SK-N-SH treated with all-trans-retinoic acid at 6 μM for 48 hours (cell line): ENCODE measurements at regions not wholly inside any gene's neighbourhood (a gene's known extent, or its start where the extent isn't known, plus 50 kb on each side); places are given as distances from the start of the nearest gene placed in this dataset.

Experiments used
- CREB5 ChIP-seq: fragments of 250-450 bp; sonication (Bioruptor Pico); IDR thresholded peaks from 2 replicates; pipeline ENCODE4 v1.5.1; 2020; ENCODE audit warnings: low read depth, mild to moderate bottlenecking, moderate library complexity
- PPARA ChIP-seq: fragments of 250-450 bp; sonication (Bioruptor Pico); IDR thresholded peaks from 2 replicates; pipeline ENCODE4 v1.5.0; 2020; ENCODE audit warnings: mild to moderate bottlenecking, borderline replicate concordance
- TCF4 ChIP-seq: fragments of 250-450 bp; sonication (Bioruptor Pico); IDR thresholded peaks from 2 replicates; pipeline ENCODE4 v1.8.0; 2021; ENCODE audit warnings: mild to moderate bottlenecking, moderate library complexity, borderline replicate concordance
- ZNF8 ChIP-seq: fragments of 450-650 bp; formaldehyde crosslinking; IDR thresholded peaks from 2 replicates; pipeline ENCODE4 v1.5.0; 2020; ENCODE audit warnings: mild to moderate bottlenecking, moderate library complexity
- TF ChIP-seq, protein P1 (sequence below): fragments of 250-450 bp; sonication (Bioruptor Pico); IDR thresholded peaks from 2 replicates; pipeline ENCODE4 v1.8.0; 2020; ENCODE audit warnings: mild to moderate bottlenecking, moderate library complexity, borderline replicate concordance

GRCh38 chr10:107829161-107829560 is 664.7 kb upstream of the SORCS1 start:
- TF ChIP-seq, protein P1, sequence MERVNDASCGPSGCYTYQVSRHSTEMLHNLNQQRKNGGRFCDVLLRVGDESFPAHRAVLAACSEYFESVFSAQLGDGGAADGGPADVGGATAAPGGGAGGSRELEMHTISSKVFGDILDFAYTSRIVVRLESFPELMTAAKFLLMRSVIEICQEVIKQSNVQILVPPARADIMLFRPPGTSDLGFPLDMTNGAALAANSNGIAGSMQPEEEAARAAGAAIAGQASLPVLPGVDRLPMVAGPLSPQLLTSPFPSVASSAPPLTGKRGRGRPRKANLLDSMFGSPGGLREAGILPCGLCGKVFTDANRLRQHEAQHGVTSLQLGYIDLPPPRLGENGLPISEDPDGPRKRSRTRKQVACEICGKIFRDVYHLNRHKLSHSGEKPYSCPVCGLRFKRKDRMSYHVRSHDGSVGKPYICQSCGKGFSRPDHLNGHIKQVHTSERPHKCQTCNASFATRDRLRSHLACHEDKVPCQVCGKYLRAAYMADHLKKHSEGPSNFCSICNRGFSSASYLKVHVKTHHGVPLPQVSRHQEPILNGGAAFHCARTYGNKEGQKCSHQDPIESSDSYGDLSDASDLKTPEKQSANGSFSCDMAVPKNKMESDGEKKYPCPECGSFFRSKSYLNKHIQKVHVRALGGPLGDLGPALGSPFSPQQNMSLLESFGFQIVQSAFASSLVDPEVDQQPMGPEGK (CRISPR knock-in tag) = no peak
- TF ChIP-seq TCF4 (CRISPR knock-in tag) (no peak), ZNF8 (CRISPR knock-in tag) (no peak), PPARA (CRISPR knock-in tag) (no peak), CREB5 (CRISPR knock-in tag) (no peak)
